H1 (cell line): ENCODE measurements at regions not wholly inside any gene's neighbourhood (a gene's known extent, or its start where the extent isn't known, plus 50 kb on each side); places are given as distances from the start of the nearest gene placed in this dataset.

Source experiments
- CTCF ChIA-PET: fragments of 300-600 bp; sonication (Branson Sonifier 250); formaldehyde crosslinking; loops from one replicate; lab custom pipeline; 2021; ENCODE audit not compliant: partially characterized antibody; lab: Charles Lee
- POLR2A ChIA-PET: fragments of 300-600 bp; sonication (Branson Sonifier 250); formaldehyde crosslinking; loops from one replicate; lab custom pipeline; 2021; ENCODE audit warnings: inconsistent platforms; ENCODE audit not compliant: partially characterized antibody; lab: Charles Lee
- DNase-seq, 2 experiments: peaks; one replicate each; pipeline versions ENCODE4 v3.0.0 to v3.0.0-alpha.2; 2010 to 2022; ENCODE audit warnings: low spot score in 2 of 2, low read depth in 1 of 2, mixed read lengths in 1 of 2
- FAIRE-seq: peaks from 2 replicates; lab custom pipeline; 2011; peaks lifted over from hg19 to GRCh38; lab: Jason Lieb, UNC
- H2AFZ ChIP-seq: 2 replicates; pipeline ENCODE4 v1.8.1; 2012; ENCODE audit warnings: low read length, inconsistent platforms
- H2AK5ac ChIP-seq: 2 replicates; pipeline ENCODE4 v1.6.1; 2013; ENCODE audit warnings: low read depth, low read length
- H2BK120ac ChIP-seq: replicated peaks from 2 replicates; pipeline ENCODE3; 2013; ENCODE audit warnings: low read depth, low read length, inconsistent platforms
- H2BK12ac ChIP-seq: 2 replicates; pipeline ENCODE4 v1.6.1; 2013; ENCODE audit warnings: low read depth, low read length
- H2BK15ac ChIP-seq: 2 replicates; pipeline ENCODE4 v1.6.1; 2013; ENCODE audit warnings: low read length
- H2BK20ac ChIP-seq: 2 replicates; pipeline ENCODE4 v1.6.1; 2013; ENCODE audit warnings: low read length
- H2BK5ac ChIP-seq: 2 replicates; pipeline ENCODE4 v1.6.1; 2013; ENCODE audit warnings: low read depth, low read length
- H3K14ac ChIP-seq: 2 replicates; pipeline ENCODE4 v1.6.1; 2013; ENCODE audit warnings: inconsistent platforms; ENCODE audit not compliant: insufficient read length
- H3K18ac ChIP-seq: 2 replicates; pipeline ENCODE4 v1.6.1; 2013; ENCODE audit warnings: low read length; ENCODE audit errors: extremely low read depth
- H3K23ac ChIP-seq: 2 replicates; pipeline ENCODE4 v1.6.1; 2013; ENCODE audit warnings: inconsistent platforms; ENCODE audit not compliant: insufficient read length
- H3K23me2 ChIP-seq: 2 replicates; pipeline ENCODE4 v1.6.1; 2013; ENCODE audit warnings: low read depth, low read length
- H3K27ac ChIP-seq: 2 replicates; pipeline ENCODE4 v1.6.1; 2011; ENCODE audit warnings: low read depth, low read length, inconsistent platforms
- H3K27me3 ChIP-seq, 4 experiments: replicated peaks in 1 of 4; 1 replicate in 1 of 4; 2 replicates in 3 of 4; pipeline versions ENCODE4 v1.6.1 to v1.8.1; 2011 to 2013; ENCODE audit warnings: low read length in 3 of 4, mild to moderate bottlenecking in 3 of 4, inconsistent platforms in 2 of 4, mixed read lengths in 2 of 4, moderate library complexity in 1 of 4; ENCODE audit not compliant: control insufficient read depth in 3 of 4, insufficient read depth in 3 of 4; ENCODE audit errors: extremely low read depth in 1 of 4
- H3K36me3 ChIP-seq, 4 experiments: 2 replicates each; pipeline versions ENCODE4 v1.6.1 to v1.8.1; 2011 to 2013; ENCODE audit warnings: mild to moderate bottlenecking in 4 of 4, low read length in 3 of 4, moderate library complexity in 2 of 4, control low read depth in 1 of 4, inconsistent platforms in 1 of 4; ENCODE audit not compliant: insufficient read depth in 4 of 4, control insufficient read depth in 2 of 4
- H3K4ac ChIP-seq: replicated peaks from 2 replicates; pipeline ENCODE3; 2013; ENCODE audit warnings: low read length, low read depth, mixed read lengths, inconsistent platforms; ENCODE audit not compliant: insufficient read length
- H3K4me1 ChIP-seq, 4 experiments: replicated peaks in 1 of 4; 1 replicate in 1 of 4; 2 replicates in 3 of 4; pipeline versions ENCODE4 v1.6.1 to v1.8.1; 2011 to 2013; ENCODE audit warnings: low read length in 3 of 4, inconsistent platforms in 2 of 4, mixed read lengths in 1 of 4; ENCODE audit not compliant: insufficient read depth in 4 of 4, control insufficient read depth in 3 of 4
- H3K4me2 ChIP-seq, 2 experiments: 2 replicates each; pipeline versions ENCODE4 v1.6.1 to v1.8.1; 2011 to 2013; ENCODE audit warnings: low read depth in 2 of 2, low read length in 2 of 2, control low read depth in 1 of 2, inconsistent platforms in 1 of 2, mild to moderate bottlenecking in 1 of 2; ENCODE audit not compliant: insufficient read depth in 1 of 2
- H3K4me3 ChIP-seq, 4 experiments: fragments of 200-600, 300-600 bp in 1 of 4; sonication (generic), shearing (Covaris generic), sonication (Bioruptor Twin) in 1 of 4; 2 replicates each; pipeline versions ENCODE4 v1.5.1 to v1.8.1; 2011 to 2016; ENCODE audit warnings: low read length in 4 of 4, low read depth in 3 of 4, control low read depth in 2 of 4, inconsistent platforms in 2 of 4, mild to moderate bottlenecking in 2 of 4, mixed read lengths in 1 of 4, moderate library complexity in 1 of 4; ENCODE audit not compliant: insufficient read depth in 2 of 4; ENCODE audit errors: extremely low read depth in 1 of 4
- H3K56ac ChIP-seq: replicated peaks from 2 replicates; pipeline ENCODE3; 2013; ENCODE audit warnings: low read depth, mild to moderate bottlenecking, mixed read lengths, low read length, inconsistent platforms; ENCODE audit not compliant: insufficient read length
- H3K79me1 ChIP-seq: 2 replicates; pipeline ENCODE4 v1.6.1; 2013; ENCODE audit warnings: low read depth, low read length, control low read depth
- H3K79me2 ChIP-seq, 2 experiments: 2 replicates each; pipeline versions ENCODE4 v1.6.1 to v1.8.1; 2012 to 2013; ENCODE audit warnings: low read length in 2 of 2, mild to moderate bottlenecking in 2 of 2, inconsistent platforms in 1 of 2; ENCODE audit not compliant: insufficient read depth in 2 of 2, control insufficient read depth in 1 of 2
- H3K9ac ChIP-seq, 4 experiments: replicated peaks in 1 of 4; 1 replicate in 1 of 4; 2 replicates in 3 of 4; pipeline versions ENCODE4 v1.6.1 to v1.8.1; 2011 to 2013; ENCODE audit warnings: low read depth in 3 of 4, low read length in 3 of 4, control low read depth in 2 of 4, mild to moderate bottlenecking in 2 of 4, moderate library complexity in 2 of 4, inconsistent platforms in 1 of 4; ENCODE audit errors: extremely low read depth in 1 of 4
- H3K9me3 ChIP-seq, 2 experiments: 2 replicates each; pipeline versions ENCODE4 v1.6.1 to v1.8.1; 2012 to 2013; ENCODE audit warnings: mild to moderate bottlenecking in 2 of 2, moderate library complexity in 2 of 2, control low read depth in 1 of 2, inconsistent platforms in 1 of 2, low read depth in 1 of 2, low read length in 1 of 2, mixed read lengths in 1 of 2; ENCODE audit not compliant: insufficient read depth in 2 of 2
- H4K20me1 ChIP-seq, 2 experiments: replicated peaks in 1 of 2; 2 replicates each; pipeline versions ENCODE3 to v1.8.1; 2011 to 2013; ENCODE audit warnings: inconsistent platforms in 2 of 2, low read length in 2 of 2, mild to moderate bottlenecking in 1 of 2; ENCODE audit not compliant: insufficient read depth in 2 of 2, control insufficient read depth in 1 of 2
- H4K5ac ChIP-seq: 2 replicates; pipeline ENCODE4 v1.6.1; 2013; ENCODE audit warnings: low read length, low read depth, mixed read lengths, inconsistent platforms; ENCODE audit not compliant: insufficient read length
- H4K8ac ChIP-seq: 2 replicates; pipeline ENCODE4 v1.8.0; 2013; ENCODE audit warnings: mild to moderate bottlenecking, moderate library complexity, low read length, inconsistent platforms; ENCODE audit not compliant: insufficient read depth; ENCODE audit errors: extremely low read depth
- H4K91ac ChIP-seq: replicated peaks from 2 replicates; pipeline ENCODE3; 2013; ENCODE audit warnings: low read length, mixed read lengths, inconsistent platforms; ENCODE audit not compliant: insufficient read length
- MAFK ChIP-seq: IDR thresholded peaks from 2 replicates; pipeline ENCODE4 v1.6.1; 2012; ENCODE audit warnings: low read depth, mild to moderate bottlenecking, improper control_type of control experiment, low read length
- NANOG ChIP-seq: IDR thresholded peaks from 2 replicates; pipeline ENCODE4 v1.6.1; 2011; ENCODE audit warnings: low read length, low read depth, mild to moderate bottlenecking, inconsistent platforms; ENCODE audit not compliant: insufficient read depth, poor library complexity, severe bottlenecking
- WGBS, 2 experiments: shearing (Covaris generic) in 1 of 2; methylation state at CpG; one replicate each; pipeline versions ENCODE4 v1.1.6 to v1.1.7; 2013 to 2015; ENCODE audit warnings: low lambda C conversion rate in 2 of 2, mixed read lengths in 2 of 2, inconsistent platforms in 1 of 2, low coverage in 1 of 2, missing lambda C conversion rate in 1 of 2; ENCODE audit not compliant: insufficient replicate concordance in 2 of 2, insufficient coverage in 1 of 2, insufficient read length in 1 of 2; ENCODE audit errors: extremely low coverage in 1 of 2, missing lambda C conversion rate in 1 of 2; 5-methylcytosine and 5-hydroxymethylcytosine counted together

- no peaks in the 10 kb centered on the region for H3K79me1 ChIP-seq
- no peak overlapping the region for H3K4me3 ChIP-seq
- no peak overlapping the region for H3K4me2 ChIP-seq
- peaks cover 0 to 2% of the 10 kb centered on the region in 2 experiments for H4K20me1 ChIP-seq
- no peak overlapping the region for H4K5ac ChIP-seq
- DNase-seq (no peak), FAIRE-seq (no peak)
- no peak overlapping the region for H3K23ac ChIP-seq
- no peak overlapping the region for H2AK5ac ChIP-seq
- H2AFZ ChIP-seq: no peak overlapping the region
- H3K27ac ChIP-seq: no peak overlapping the region
- H2BK20ac ChIP-seq: no peak overlapping the region
- H3K14ac ChIP-seq: no peak overlapping the region
- H3K4ac ChIP-seq: no peak overlapping the region
- no peak for TF ChIP-seq NANOG
- peak; percentile 28; the same call in 1 of the 2 replicates for TF ChIP-seq MAFK
- H3K79me2 ChIP-seq: no peaks in the 10 kb centered on the region
- H2BK5ac ChIP-seq: no peak overlapping the region
- H3K56ac ChIP-seq: no peak overlapping the region
- H3K27me3 ChIP-seq: no peaks in the 10 kb centered on the region
- ChIA-PET POLR2A (no interaction called here), CTCF (no interaction called here)
- no peaks in the 10 kb centered on the region for H3K23me2 ChIP-seq
- H3K9me3 ChIP-seq: no peaks in the 10 kb centered on the region
- 87% methylated on average over 1 of the region's 1 CpG; no CpG with 5 or more reads in 1 of the 2 experiments for WGBS, 2 experiments
- H3K4me1 ChIP-seq: no peaks in the 10 kb centered on the region
- H3K18ac ChIP-seq: no peak overlapping the region
- no peak overlapping the region for H2BK12ac ChIP-seq
- no peaks in the 10 kb centered on the region for H3K36me3 ChIP-seq
- no peak overlapping the region for H4K8ac ChIP-seq
- H2BK15ac ChIP-seq: no peak overlapping the region
- no peak overlapping the region for H4K91ac ChIP-seq
- no peak overlapping the region for H3K9ac ChIP-seq
- no peak overlapping the region for H2BK120ac ChIP-seq
Measured at GRCh38 chr6:51277474-51277873, 458.8 kb downstream of the TFAP2B start.
